B cell (primary cell): ENCODE measurements at regions not wholly inside any gene's neighbourhood (a gene's known extent, or its start where the extent isn't known, plus 50 kb on each side); places are given as distances from the start of the nearest gene placed in this dataset.

Experiments
- ATAC-seq: fragments of 200-7000 bp; cut with Tn5 transposase; one replicate; pipeline ENCODE4 v1.10.0; 2021; ENCODE audit warnings: low read depth, mild to moderate bottlenecking, moderate number of reproducible peaks, moderate library complexity
- CTCF ChIA-PET: fragments of 350-600 bp; sonication (Branson Sonifier 250); formaldehyde crosslinking; loops from one replicate; lab custom pipeline; 2021; ENCODE audit warnings: antibody characterized with exemption, inconsistent platforms; lab: Charles Lee
- POLR2A ChIA-PET: fragments of 350-600 bp; sonication (Branson Sonifier 250); formaldehyde crosslinking; loops from one replicate; lab custom pipeline; 2021; ENCODE audit warnings: antibody characterized with exemption; lab: Charles Lee
- DNase-seq: peaks from one replicate; pipeline ENCODE4 v3.0.0; 2013
- H2AFZ ChIP-seq: 2 replicates; pipeline ENCODE4 v1.6.1; 2012; ENCODE audit warnings: mild to moderate bottlenecking, low read depth, low read length; ENCODE audit not compliant: insufficient read depth, poor library complexity, severe bottlenecking
- H3K27ac ChIP-seq, 2 donors: 1 replicate in 1 of 2; 2 replicates in 1 of 2; pipeline ENCODE4 v1.5.1; 2012 to 2013; ENCODE audit warnings: low read length in 2 of 2, mild to moderate bottlenecking in 2 of 2, moderate library complexity in 1 of 2
- H3K27me3 ChIP-seq, 4 experiments: fragments of 200-600 bp in 1 of 4; sonication (generic) in 1 of 4; replicated peaks in 1 of 4; 1 replicate in 2 of 4; 2 replicates in 2 of 4; pipeline versions ENCODE4 v1.6.1 to v1.7.0; 2013 to 2016; ENCODE audit warnings: low read length in 3 of 4, mild to moderate bottlenecking in 2 of 4, mixed read lengths in 1 of 4, moderate library complexity in 1 of 4; ENCODE audit not compliant: insufficient read depth in 4 of 4, control insufficient read depth in 3 of 4; ENCODE audit errors: control extremely low read depth in 1 of 4
- H3K36me3 ChIP-seq, 2 experiments: replicated peaks in 1 of 2; 1 replicate in 1 of 2; 2 replicates in 1 of 2; pipeline versions ENCODE4 v1.6.1 to v1.7.1; 2013; ENCODE audit warnings: low read length in 1 of 2; ENCODE audit not compliant: insufficient read depth in 2 of 2, control insufficient read depth in 1 of 2; ENCODE audit errors: control extremely low read depth in 1 of 2, extremely low read depth in 1 of 2
- H3K4me1 ChIP-seq, 2 donors: fragments of 200-600 bp in 1 of 2; sonication (generic) in 1 of 2; 1 replicate in 1 of 2; 2 replicates in 1 of 2; pipeline versions ENCODE4 v1.5.1 to v1.6.1; 2013 to 2017; ENCODE audit warnings: low read length in 2 of 2; ENCODE audit not compliant: control insufficient read depth in 2 of 2, insufficient read depth in 2 of 2
- H3K4me2 ChIP-seq: replicated peaks from 2 replicates; pipeline ENCODE3; 2012; ENCODE audit warnings: mild to moderate bottlenecking, low read depth, low read length; ENCODE audit not compliant: poor library complexity, severe bottlenecking
- H3K4me3 ChIP-seq, 5 experiments: fragments of 200-600 bp in 1 of 5; sonication (generic) in 1 of 5; 1 replicate in 3 of 5; 2 replicates in 2 of 5; pipeline versions ENCODE4 v1.5.1 to v1.7.0; 2011 to 2016; ENCODE audit warnings: low read length in 4 of 5, mild to moderate bottlenecking in 4 of 5, low read depth in 2 of 5, control low read depth in 1 of 5, moderate library complexity in 1 of 5; ENCODE audit not compliant: insufficient read depth in 1 of 5; ENCODE audit errors: control extremely low read depth in 1 of 5, extremely low read depth in 1 of 5
- H3K79me2 ChIP-seq: fragments of 200-600 bp; sonication (generic); one replicate; pipeline ENCODE4 v1.6.0; 2016; ENCODE audit warnings: low read length; ENCODE audit not compliant: control insufficient read depth, insufficient read depth
- H3K9ac ChIP-seq: fragments of 200-600 bp; sonication (generic); 2 replicates; pipeline ENCODE4 v1.6.1; 2017; ENCODE audit warnings: mild to moderate bottlenecking, low read length, moderate library complexity
- H3K9me3 ChIP-seq, 3 donors: one replicate each; pipeline versions ENCODE4 v1.6.1 to v1.7.1; 2013; ENCODE audit warnings: low read length in 2 of 3; ENCODE audit not compliant: control insufficient read depth in 2 of 3, insufficient read depth in 1 of 3; ENCODE audit errors: control extremely low read depth in 1 of 3
- H4K20me1 ChIP-seq: 2 replicates; pipeline ENCODE4 v1.6.0; 2012; ENCODE audit warnings: mild to moderate bottlenecking, low read length; ENCODE audit not compliant: insufficient read depth, control insufficient read depth, poor library complexity, severe bottlenecking
- H3K27ac Mint-ChIP-seq: one replicate; pipeline ENCODE4 v1.8.0; 2021; ENCODE audit warnings: mixed read lengths
- H3K27me3 Mint-ChIP-seq: one replicate; pipeline ENCODE4 v1.8.0; 2021; ENCODE audit warnings: mixed read lengths
- H3K4me1 Mint-ChIP-seq: one replicate; pipeline ENCODE4 v1.8.0; 2021; ENCODE audit warnings: mixed read lengths
- H3K4me3 Mint-ChIP-seq: one replicate; pipeline ENCODE4 v1.8.0; 2021; ENCODE audit warnings: mixed read lengths
- H3K9me3 Mint-ChIP-seq: one replicate; pipeline ENCODE4 v1.8.0; 2022; ENCODE audit warnings: mixed read lengths; ENCODE audit not compliant: insufficient read depth
- CTCF ChIP-seq: fragments of 200-600 bp; IDR thresholded peaks from one replicate; pipeline ENCODE4 v1.8.0; 2022; ENCODE audit warnings: antibody characterized with exemption, mild to moderate bottlenecking
- EZH2 ChIP-seq: IDR thresholded peaks from 2 replicates; pipeline ENCODE4 v1.6.1; 2012; ENCODE audit warnings: borderline replicate concordance, low read depth, mild to moderate bottlenecking, moderate library complexity, low read length; ENCODE audit not compliant: insufficient read depth, poor library complexity, severe bottlenecking
- WGBS: methylation state at CpG from one replicate; pipeline ENCODE4 v1.1.5; 2013; ENCODE audit warnings: missing lambda C conversion rate; ENCODE audit not compliant: insufficient coverage; 5-methylcytosine and 5-hydroxymethylcytosine counted together
- intact Hi-C: fragments of 100-400 bp; cut with micrococcal nuclease; formaldehyde crosslinking; loops from one replicate; pipeline ENCODE4 v1.10.0; 2022

- WGBS: 0% methylated on average over 4 of the region's 6 CpGs
- H3K4me1 Mint-ChIP-seq: no peaks in the 10 kb centered on the region
- TF ChIP-seq CTCF (no peak), EZH2 (no peak)
- H3K4me1 ChIP-seq: no peaks in the 10 kb centered on the region
- no peak overlapping the region for H3K4me2 ChIP-seq
- no peaks in the 10 kb centered on the region for H3K79me2 ChIP-seq
- no peak overlapping the region for H3K4me3 ChIP-seq
- no peaks in the 10 kb centered on the region for H3K27me3 ChIP-seq
- H3K9me3 Mint-ChIP-seq: no peaks in the 10 kb centered on the region
- intact Hi-C loops: no loop called here
- no peaks in the 10 kb centered on the region for H3K27me3 Mint-ChIP-seq
- no peak for DNase-seq
- no peak for ATAC-seq
- no peaks in the 10 kb centered on the region for H3K36me3 ChIP-seq
- H3K9me3 ChIP-seq: no peaks in the 10 kb centered on the region
- H3K27ac Mint-ChIP-seq: no peak overlapping the region
- H3K4me3 Mint-ChIP-seq: no peak overlapping the region
- POLR2A ChIA-PET: no interaction called here
- H3K9ac ChIP-seq: no peak overlapping the region
- no peak overlapping the region for H2AFZ ChIP-seq
- H4K20me1 ChIP-seq: no peaks in the 10 kb centered on the region
- H3K27ac ChIP-seq: no peak overlapping the region
- CTCF ChIA-PET: no interaction called here
Measured at GRCh38 chr1:81430955-81431623, 369.6 kb upstream of the ADGRL2 start.

- Histone ChIP-seq H3K4me1 (no peaks in the 10 kb centered on the region), H3K27ac (no peak overlapping the region), H3K4me3 (no peak overlapping the region), H3K36me3 (no peaks in the 10 kb centered on the region), H3K4me2 (no peak overlapping the region), H3K79me2 (no peaks in the 10 kb centered on the region), H3K9ac (no peak overlapping the region), H2AFZ (no peak overlapping the region), H3K27me3 (no peaks in the 10 kb centered on the region), H4K20me1 (no peaks in the 10 kb centered on the region), H3K9me3 (no peaks in the 10 kb centered on the region)
- ChIA-PET CTCF (no interaction called here), POLR2A (no interaction called here)
- no CpG with 5 or more reads among the region's 1 CpG for WGBS
- intact Hi-C loops: no loop called here
- ATAC-seq: no peak
- H3K27ac Mint-ChIP-seq: no peak overlapping the region
- H3K27me3 Mint-ChIP-seq: no peaks in the 10 kb centered on the region
- no peak overlapping the region for H3K4me3 Mint-ChIP-seq
- H3K9me3 Mint-ChIP-seq: no peaks in the 10 kb centered on the region
- no peak for TF ChIP-seq EZH2
- TF ChIP-seq CTCF: no peak
- no peaks in the 10 kb centered on the region for H3K4me1 Mint-ChIP-seq
- DNase-seq: no peak
Measured at GRCh38 chr1:81430236-81430938, 370.3 kb upstream of the ADGRL2 start.
